Activated CD4-positive, alpha-beta memory T cell treated with anti-CD3 and anti-CD28 coated beads for 36 hours (primary cell): ENCODE measurements at regions not wholly inside any gene's neighbourhood (a gene's known extent, or its start where the extent isn't known, plus 50 kb on each side); places are given as distances from the start of the nearest gene placed in this dataset.

Experiments used
- CTCF ChIA-PET: fragments of 350-600 bp; sonication (Branson Sonifier 250); formaldehyde crosslinking; loops from one replicate; lab custom pipeline; 2021; ENCODE audit warnings: antibody characterized with exemption, inconsistent platforms; lab: Charles Lee
- POLR2A ChIA-PET: fragments of 350-600 bp; sonication (Branson Sonifier 250); formaldehyde crosslinking; loops from one replicate; lab custom pipeline; 2021; ENCODE audit warnings: antibody characterized with exemption; lab: Charles Lee
- DNase-seq: peaks from one replicate; pipeline ENCODE4 v3.0.0-alpha.2; 2020
- H3K27ac Mint-ChIP-seq: one replicate; pipeline ENCODE4 v1.8.0; 2021; ENCODE audit warnings: mixed read lengths
- H3K27me3 Mint-ChIP-seq: one replicate; pipeline ENCODE4 v1.8.0; 2021; ENCODE audit warnings: mixed read lengths
- H3K36me3 Mint-ChIP-seq: one replicate; pipeline ENCODE4 v1.8.0; 2021; ENCODE audit warnings: mixed read lengths
- H3K4me1 Mint-ChIP-seq: one replicate; pipeline ENCODE4 v1.8.0; 2021; ENCODE audit warnings: low read depth, mixed read lengths
- H3K4me3 Mint-ChIP-seq: one replicate; pipeline ENCODE4 v1.8.0; 2021; ENCODE audit warnings: mild to moderate bottlenecking, mixed read lengths
- H3K9me3 Mint-ChIP-seq: one replicate; pipeline ENCODE4 v1.8.0; 2021; ENCODE audit warnings: mixed read lengths
- intact Hi-C: fragments of 100-400 bp; cut with micrococcal nuclease; formaldehyde crosslinking; loops from one replicate; pipeline ENCODE4 v1.15.1; 2023

GRCh38 chr4:125961626-125962025 is 646.9 kb downstream of the FAT4 start:
- H3K9me3 Mint-ChIP-seq = peaks cover 20% of the 10 kb centered on the region
- H3K27me3 Mint-ChIP-seq = no peaks in the 10 kb centered on the region
- CTCF ChIA-PET = no interaction called here

GRCh38 chr4:125975861-125976397 is 661.2 kb downstream of the FAT4 start:
- ChIA-PET POLR2A (no interaction called here), CTCF (no interaction called here)
- no peak overlapping the region for H3K27ac Mint-ChIP-seq
- no peaks in the 10 kb centered on the region for H3K36me3 Mint-ChIP-seq
- H3K4me1 Mint-ChIP-seq = no peaks in the 10 kb centered on the region
- H3K4me3 Mint-ChIP-seq = no peak overlapping the region
- DNase-seq = no peak
- intact Hi-C loops = no loop called here
- H3K27me3 Mint-ChIP-seq = no peaks in the 10 kb centered on the region
- peaks cover 15% of the 10 kb centered on the region for H3K9me3 Mint-ChIP-seq

More at GRCh38 chr4:125961626-125962025, 646.9 kb downstream of the FAT4 start:
- Mint-ChIP-seq H3K4me3 (no peak overlapping the region), H3K4me1 (no peaks in the 10 kb centered on the region), H3K36me3 (no peaks in the 10 kb centered on the region), H3K27ac (no peak overlapping the region)
- intact Hi-C loops = no loop called here
- POLR2A ChIA-PET = no interaction called here
- DNase-seq = no peak

- no peaks in the 10 kb centered on the region for H3K36me3 Mint-ChIP-seq
- H3K27me3 Mint-ChIP-seq = no peaks in the 10 kb centered on the region
- H3K4me1 Mint-ChIP-seq = no peaks in the 10 kb centered on the region
- no peak for DNase-seq
- CTCF ChIA-PET = no interaction called here
- H3K4me3 Mint-ChIP-seq = no peak overlapping the region
- intact Hi-C loops = no loop called here
- H3K27ac Mint-ChIP-seq = no peak overlapping the region
- POLR2A ChIA-PET = no interaction called here
- H3K9me3 Mint-ChIP-seq = peaks cover 5% of the 10 kb centered on the region
Measured at GRCh38 chr4:125979950-125980349, 665.2 kb downstream of the FAT4 start.

- POLR2A ChIA-PET = no interaction called here
- Mint-ChIP-seq H3K4me3 (no peak overlapping the region), H3K9me3 (peaks cover 7% of the 10 kb centered on the region), H3K27ac (no peak overlapping the region), H3K36me3 (no peaks in the 10 kb centered on the region), H3K27me3 (no peaks in the 10 kb centered on the region), H3K4me1 (no peaks in the 10 kb centered on the region)
- intact Hi-C loops = no loop called here
- no peak for DNase-seq
- CTCF ChIA-PET = no interaction called here
Measured at GRCh38 chr4:125983168-125983567, 668.4 kb downstream of the FAT4 start.

- no peak overlapping the region for H3K4me3 Mint-ChIP-seq
- no peak for DNase-seq
- no peaks in the 10 kb centered on the region for H3K4me1 Mint-ChIP-seq
- no peaks in the 10 kb centered on the region for H3K36me3 Mint-ChIP-seq
- ChIA-PET CTCF (no interaction called here), POLR2A (no interaction called here)
- H3K27me3 Mint-ChIP-seq = no peaks in the 10 kb centered on the region
- intact Hi-C loops = no loop called here
- H3K9me3 Mint-ChIP-seq = peaks cover 8% of the 10 kb centered on the region
- no peak overlapping the region for H3K27ac Mint-ChIP-seq
Measured at GRCh38 chr4:125985856-125986255, 671.1 kb downstream of the FAT4 start.

GRCh38 chr4:125986307-125986706 is 671.6 kb downstream of the FAT4 start:
- ChIA-PET CTCF (no interaction called here), POLR2A (no interaction called here)
- Mint-ChIP-seq H3K4me3 (no peak overlapping the region), H3K4me1 (no peaks in the 10 kb centered on the region), H3K9me3 (peaks cover 8% of the 10 kb centered on the region), H3K36me3 (no peaks in the 10 kb centered on the region), H3K27me3 (no peaks in the 10 kb centered on the region), H3K27ac (no peak overlapping the region)
- intact Hi-C loops = no loop called here
- no peak for DNase-seq

GRCh38 chr4:125988464-125988863 is 673.7 kb downstream of the FAT4 start:
- no peak for DNase-seq
- peaks cover 8% of the 10 kb centered on the region for H3K9me3 Mint-ChIP-seq
- no peaks in the 10 kb centered on the region for H3K27me3 Mint-ChIP-seq
- CTCF ChIA-PET = no interaction called here
- H3K4me3 Mint-ChIP-seq = no peak overlapping the region
- no peaks in the 10 kb centered on the region for H3K36me3 Mint-ChIP-seq
- H3K4me1 Mint-ChIP-seq = no peaks in the 10 kb centered on the region
- H3K27ac Mint-ChIP-seq = no peak overlapping the region
- POLR2A ChIA-PET = no interaction called here
- intact Hi-C loops = no loop called here

- Mint-ChIP-seq H3K4me3 (no peak overlapping the region), H3K9me3 (peaks cover 8% of the 10 kb centered on the region), H3K36me3 (no peaks in the 10 kb centered on the region), H3K27ac (no peak overlapping the region), H3K4me1 (no peaks in the 10 kb centered on the region), H3K27me3 (no peaks in the 10 kb centered on the region)
- no peak for DNase-seq
- CTCF ChIA-PET = interaction anchor here (0.7 kb wide), 1 partner anchor 664 kb away, joined by 3 read pairs; no protein-coding TSS in a partner anchor
- intact Hi-C loops = no loop called here
- POLR2A ChIA-PET = no interaction called here
Measured at GRCh38 chr4:125991398-125991797, 676.6 kb downstream of the FAT4 start.

- Mint-ChIP-seq H3K4me3 (no peak overlapping the region), H3K27me3 (no peaks in the 10 kb centered on the region), H3K4me1 (no peaks in the 10 kb centered on the region), H3K36me3 (no peaks in the 10 kb centered on the region), H3K27ac (no peak overlapping the region), H3K9me3 (peaks cover 6% of the 10 kb centered on the region)
- no peak for DNase-seq
- intact Hi-C loops = no loop called here
- ChIA-PET POLR2A (no interaction called here), CTCF (no interaction called here)
Measured at GRCh38 chr4:125992891-125993290, 678.1 kb downstream of the FAT4 start.

GRCh38 chr4:125994024-125994423 is 679.3 kb downstream of the FAT4 start:
- no peaks in the 10 kb centered on the region for H3K27me3 Mint-ChIP-seq
- H3K27ac Mint-ChIP-seq = no peak overlapping the region
- peaks cover 12% of the 10 kb centered on the region for H3K9me3 Mint-ChIP-seq
- ChIA-PET POLR2A (no interaction called here), CTCF (no interaction called here)
- H3K4me3 Mint-ChIP-seq = no peak overlapping the region
- H3K36me3 Mint-ChIP-seq = no peaks in the 10 kb centered on the region
- intact Hi-C loops = no loop called here
- no peaks in the 10 kb centered on the region for H3K4me1 Mint-ChIP-seq
- DNase-seq = no peak

- peaks cover 10% of the 10 kb centered on the region for H3K9me3 Mint-ChIP-seq
- no peaks in the 10 kb centered on the region for H3K27me3 Mint-ChIP-seq
- H3K4me3 Mint-ChIP-seq = no peak overlapping the region
- ChIA-PET POLR2A (no interaction called here), CTCF (no interaction called here)
- H3K27ac Mint-ChIP-seq = no peak overlapping the region
- no peak for DNase-seq
- no peaks in the 10 kb centered on the region for H3K4me1 Mint-ChIP-seq
- no peaks in the 10 kb centered on the region for H3K36me3 Mint-ChIP-seq
- intact Hi-C loops = no loop called here
Measured at GRCh38 chr4:125994430-125994829, 679.7 kb downstream of the FAT4 start.

GRCh38 chr4:126004941-126005340 is 690.2 kb downstream of the FAT4 start:
- intact Hi-C loops = no loop called here
- H3K27me3 Mint-ChIP-seq = no peaks in the 10 kb centered on the region
- no peak overlapping the region for H3K4me3 Mint-ChIP-seq
- H3K36me3 Mint-ChIP-seq = no peaks in the 10 kb centered on the region
- ChIA-PET CTCF (no interaction called here), POLR2A (no interaction called here)
- no peak for DNase-seq
- no peaks in the 10 kb centered on the region for H3K4me1 Mint-ChIP-seq
- no peak overlapping the region for H3K27ac Mint-ChIP-seq
- peaks cover 15% of the 10 kb centered on the region for H3K9me3 Mint-ChIP-seq

GRCh38 chr4:126007142-126007541 is 692.4 kb downstream of the FAT4 start:
- POLR2A ChIA-PET = no interaction called here
- no peak for DNase-seq
- H3K4me3 Mint-ChIP-seq = no peak overlapping the region
- intact Hi-C loops = no loop called here
- H3K27ac Mint-ChIP-seq = no peak overlapping the region
- H3K4me1 Mint-ChIP-seq = no peaks in the 10 kb centered on the region
- CTCF ChIA-PET = no interaction called here
- H3K27me3 Mint-ChIP-seq = no peaks in the 10 kb centered on the region
- H3K9me3 Mint-ChIP-seq = peaks cover 27% of the 10 kb centered on the region
- H3K36me3 Mint-ChIP-seq = no peaks in the 10 kb centered on the region
